ENCODE measurements at regions not wholly inside any gene's neighbourhood (a gene's known extent, or its start where the extent isn't known, plus 50 kb on each side); places are given as distances from the start of the nearest gene placed in this dataset.

DNA sequence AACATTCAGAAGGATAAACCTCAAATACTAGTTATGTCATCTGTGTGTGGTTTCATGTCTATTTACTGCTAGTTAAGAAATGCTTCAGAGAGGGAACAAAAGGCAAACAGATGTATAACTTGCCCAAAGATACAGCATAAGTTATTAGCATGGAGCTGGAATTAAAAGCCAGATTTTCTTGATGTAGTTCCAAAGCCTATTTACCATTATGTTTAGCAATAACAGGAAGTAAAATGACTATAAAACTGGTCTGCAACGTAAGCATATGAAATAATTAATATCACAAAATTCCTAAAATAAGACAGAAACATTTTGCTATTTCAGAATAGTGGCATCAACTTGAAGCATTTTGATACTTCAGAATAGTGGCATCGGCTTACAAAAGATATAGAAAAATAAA is 1232.8 kb downstream of the NCAM2 start:
- Histone ChIP-seq H3K23ac (ENCODE audit: insufficient read length) (no peak overlapping the region), H3K79me2 (ENCODE audit: control insufficient read depth in 1 of 2, insufficient read depth in 2 of 2, low read length in 2 of 2) (no peaks in the 10 kb centered on the region), H3K4me2 (ENCODE audit: insufficient read depth in 1 of 2, low read depth in 2 of 2, low read length in 2 of 2) (no peak overlapping the region), H2BK20ac (ENCODE audit: low read length) (no peak overlapping the region), H3K23me2 (ENCODE audit: low read depth, low read length) (no peaks in the 10 kb centered on the region), H3K9ac (replicated peaks in 1 of 4; ENCODE audit: extremely low read depth in 1 of 4, low read depth in 3 of 4, low read length in 3 of 4) (no peak overlapping the region), H2BK12ac (ENCODE audit: low read depth, low read length) (no peak overlapping the region), H2AK5ac (ENCODE audit: low read depth, low read length) (no peak overlapping the region), H3K79me1 (ENCODE audit: low read depth, low read length) (no peaks in the 10 kb centered on the region), H3K56ac (replicated peaks; ENCODE audit: insufficient read length, low read depth, low read length) (no peak overlapping the region), H3K4me3 (ENCODE audit: extremely low read depth in 1 of 4, insufficient read depth in 2 of 4, low read depth in 3 of 4, low read length in 4 of 4) (no peak overlapping the region), H2BK120ac (replicated peaks; ENCODE audit: low read depth, low read length) (no peak overlapping the region), H3K18ac (ENCODE audit: extremely low read depth, low read length) (no peak overlapping the region), H3K36me3 (ENCODE audit: control insufficient read depth in 2 of 4, insufficient read depth in 4 of 4, low read length in 3 of 4) (no peaks in the 10 kb centered on the region), H2AFZ (ENCODE audit: low read length) (no peak overlapping the region), H3K27me3 (replicated peaks in 1 of 4; ENCODE audit: control insufficient read depth in 3 of 4, extremely low read depth in 1 of 4, insufficient read depth in 3 of 4, low read length in 3 of 4) (no peaks in the 10 kb centered on the region), H2BK15ac (ENCODE audit: low read length) (no peak overlapping the region), H4K5ac (ENCODE audit: insufficient read length, low read depth, low read length) (no peak overlapping the region), H4K8ac (ENCODE audit: extremely low read depth, insufficient read depth, low read length) (no peak overlapping the region), H2BK5ac (ENCODE audit: low read depth, low read length) (no peak overlapping the region), H4K91ac (replicated peaks; ENCODE audit: insufficient read length, low read length) (no peak overlapping the region), H3K27ac (ENCODE audit: low read depth, low read length) (no peak overlapping the region), H3K9me3 (ENCODE audit: insufficient read depth in 2 of 2, low read depth in 1 of 2, low read length in 1 of 2) (no peaks in the 10 kb centered on the region), H3K4ac (replicated peaks; ENCODE audit: insufficient read length, low read depth, low read length) (no peak overlapping the region), H3K14ac (ENCODE audit: insufficient read length) (no peak overlapping the region), H4K20me1 (replicated peaks in 1 of 2; ENCODE audit: control insufficient read depth in 1 of 2, insufficient read depth in 2 of 2, low read length in 2 of 2) (no peaks in the 10 kb centered on the region), H3K4me1 (replicated peaks in 1 of 4; ENCODE audit: control insufficient read depth in 3 of 4, insufficient read depth in 4 of 4, low read length in 3 of 4) (peaks cover 0 to 2% (median 0%) of the 10 kb centered on the region in 4 experiments; a peak in 1 of 7 replicates)
- ChIA-PET CTCF (ENCODE audit: partially characterized antibody) (no interaction called here), POLR2A (ENCODE audit: partially characterized antibody) (no interaction called here)
- WGBS, 2 experiments (ENCODE audit: extremely low coverage in 1 of 2, insufficient coverage in 1 of 2, insufficient read length in 1 of 2, insufficient replicate concordance in 2 of 2, low coverage in 1 of 2, low lambda C conversion rate in 2 of 2, missing lambda C conversion rate in 1 of 2) = 90% methylated on average over 2 of the region's 2 CpGs; no CpG with 5 or more reads in 1 of the 2 experiments
- DNase-seq (ENCODE audit: low read depth in 1 of 2, low spot score in 2 of 2) (no peak), FAIRE-seq (no peak)
- no peak for TF ChIP-seq MAFK (IDR thresholded peaks at IDR 0.05; ENCODE audit: low read depth, low read length)
- no peak for TF ChIP-seq POLR2AphosphoS5 (IDR thresholded peaks at IDR 0.05; ENCODE audit: low read depth, low read length)
- no peak for TF ChIP-seq JUND (IDR thresholded peaks at IDR 0.05; ENCODE audit: low read length)
- TF ChIP-seq SP2 (IDR thresholded peaks at IDR 0.05; ENCODE audit: low read length) = no peak
- no peak for TF ChIP-seq CBX5 (IDR thresholded peaks at IDR 0.05; ENCODE audit: low read depth, low read length)
- TF ChIP-seq RFX5 (IDR thresholded peaks at IDR 0.05; ENCODE audit: borderline replicate concordance, low read depth, low read length) = no peak
- TF ChIP-seq RNF2 (IDR thresholded peaks at IDR 0.05; ENCODE audit: borderline replicate concordance, low read depth, low read length, missing control alignments, poor library complexity, severe bottlenecking) = no peak
- no peak for TF ChIP-seq POLR2A (IDR thresholded peaks at IDR 0.05; ENCODE audit: control extremely low read depth in 1 of 2, low read depth in 2 of 2, low read length in 2 of 2)

Data from H1 (cell line).